OCI-LY1 (cell line): ENCODE measurements at regions not wholly inside any gene's neighbourhood (a gene's known extent, or its start where the extent isn't known, plus 50 kb on each side); places are given as distances from the start of the nearest gene placed in this dataset.

Experiments used
- CTCF ChIP-seq: fragments of 200-600 bp; sonication (generic), shearing (Covaris generic); IDR thresholded peaks from 2 replicates; pipeline ENCODE4 v1.5.1; 2017; ENCODE audit warnings: mild to moderate bottlenecking, antibody characterized with exemption, low read length, moderate library complexity, mixed read lengths
- EZH2 ChIP-seq: fragments of 200-600 bp; sonication (generic), shearing (Covaris generic); IDR thresholded peaks from 2 replicates; pipeline ENCODE4 v1.8.0; 2017; ENCODE audit warnings: borderline replicate concordance, mixed run types, mild to moderate bottlenecking, antibody characterized with exemption, low read length, moderate library complexity, mixed read lengths

GRCh38 chr1:114289824-114290223 is 136.2 kb upstream of the SYT6 start:
- TF ChIP-seq CTCF: no peak
- TF ChIP-seq EZH2: no peak
